HG03378 (cell line): ENCODE measurements at regions not wholly inside any gene's neighbourhood (a gene's known extent, or its start where the extent isn't known, plus 50 kb on each side); places are given as distances from the start of the nearest gene placed in this dataset.

Experiments
- ATAC-seq: cut with Tn5 transposase; IDR thresholded peaks from one replicate; pipeline ENCODE4 v1.9.1; 2021; ENCODE audit warnings: mild to moderate bottlenecking, moderate library complexity; ENCODE audit not compliant: unreplicated experiment

GRCh38 chr14:55734731-55735130, 154.7 kb downstream of the KTN1 start:
- ATAC-seq = no peak

GRCh38 chr14:55739967-55740648, 160.1 kb downstream of the KTN1 start:
- no peak for ATAC-seq

- no peak for ATAC-seq
Observed at GRCh38 chr14:55740649-55740989, 160.6 kb downstream of the KTN1 start.

GRCh38 chr14:55741240-55741639, 161.2 kb downstream of the KTN1 start:
- ATAC-seq = no peak

GRCh38 chr14:55743551-55743950, 163.5 kb downstream of the KTN1 start:
- no peak for ATAC-seq

GRCh38 chr14:55744321-55744720, 164.3 kb downstream of the KTN1 start:
- no peak for ATAC-seq

- ATAC-seq = no peak
Observed at GRCh38 chr14:55745906-55746305, 165.9 kb downstream of the KTN1 start.

- no peak for ATAC-seq
Observed at GRCh38 chr14:55746558-55746957, 166.6 kb downstream of the KTN1 start.

GRCh38 chr14:55747186-55747585, 167.2 kb downstream of the KTN1 start:
- no peak for ATAC-seq

GRCh38 chr14:55749201-55749812, 169.3 kb downstream of the KTN1 start:
- ATAC-seq = no peak

- ATAC-seq = no peak
Observed at GRCh38 chr14:55749946-55750345, 169.9 kb downstream of the KTN1 start.

GRCh38 chr14:55752580-55753390, 172.8 kb downstream of the KTN1 start:
- ATAC-seq = no peak

- no peak for ATAC-seq
Observed at GRCh38 chr14:55754471-55754870, 174.5 kb downstream of the KTN1 start.

GRCh38 chr14:55754871-55755270, 174.9 kb downstream of the KTN1 start:
- no peak for ATAC-seq

GRCh38 chr14:55756078-55756477, 176.1 kb downstream of the KTN1 start:
- ATAC-seq = no peak

GRCh38 chr14:55756557-55756956, 176.6 kb downstream of the KTN1 start:
- ATAC-seq = no peak

- no peak for ATAC-seq
Observed at GRCh38 chr14:55758796-55759195, 178.8 kb downstream of the KTN1 start.

GRCh38 chr14:55760789-55761566, 181.0 kb downstream of the KTN1 start:
- no peak for ATAC-seq

GRCh38 chr14:55761651-55762050, 181.6 kb downstream of the KTN1 start:
- no peak for ATAC-seq

- no peak for ATAC-seq
Observed at GRCh38 chr14:55762595-55763232, 182.7 kb downstream of the KTN1 start.

GRCh38 chr14:55764784-55765183, 184.8 kb downstream of the KTN1 start:
- no peak for ATAC-seq
